Muscle of arm (tissue), 1 donor: ENCODE measurements at regions not wholly inside any gene's neighbourhood (a gene's known extent, or its start where the extent isn't known, plus 50 kb on each side); places are given as distances from the start of the nearest gene placed in this dataset.

ENCODE experiments used
- DNase-seq: peaks from one replicate; pipeline ENCODE4 v3.0.0-alpha.2; 2013

DNA sequence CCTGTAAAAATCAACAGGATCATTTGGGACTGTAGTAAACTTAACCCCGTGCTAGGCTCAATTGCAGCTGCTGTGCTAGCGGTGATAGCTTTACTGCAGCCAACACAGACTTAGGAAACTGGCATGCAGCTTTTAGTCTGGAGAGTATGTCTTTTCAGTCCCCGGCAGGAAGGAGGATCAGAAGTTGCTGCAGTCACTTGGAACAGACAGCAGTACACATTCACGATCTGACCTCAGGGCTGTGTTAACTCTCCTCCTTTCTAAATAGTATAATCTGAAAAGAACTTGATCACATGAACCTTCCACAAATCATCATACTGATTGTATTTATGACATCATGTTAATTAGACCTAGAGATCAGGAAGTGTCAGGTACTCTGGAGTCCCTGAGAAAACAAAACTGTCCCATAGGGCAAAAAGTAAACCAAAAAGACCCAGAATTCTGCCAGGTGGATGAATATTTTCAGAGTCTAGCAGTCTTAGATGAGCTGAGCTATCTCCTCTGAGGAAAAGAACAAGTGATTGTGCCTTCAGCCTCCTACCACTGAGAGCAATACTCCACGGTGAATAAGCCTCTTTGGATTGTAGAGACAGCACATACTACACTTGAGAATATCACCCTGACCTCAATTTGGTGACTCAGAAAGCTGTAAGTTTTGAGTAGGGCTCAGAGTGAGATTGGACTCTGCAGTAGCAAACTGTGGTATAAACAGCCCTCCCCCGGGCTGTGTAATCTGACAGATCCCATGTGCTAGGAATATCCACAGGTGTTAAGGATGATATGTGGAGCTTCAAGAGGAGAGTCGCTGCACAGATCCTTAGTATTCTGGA, 181.0 kb upstream of the GPR12 start:
- DNase-seq, result no peak

DNA sequence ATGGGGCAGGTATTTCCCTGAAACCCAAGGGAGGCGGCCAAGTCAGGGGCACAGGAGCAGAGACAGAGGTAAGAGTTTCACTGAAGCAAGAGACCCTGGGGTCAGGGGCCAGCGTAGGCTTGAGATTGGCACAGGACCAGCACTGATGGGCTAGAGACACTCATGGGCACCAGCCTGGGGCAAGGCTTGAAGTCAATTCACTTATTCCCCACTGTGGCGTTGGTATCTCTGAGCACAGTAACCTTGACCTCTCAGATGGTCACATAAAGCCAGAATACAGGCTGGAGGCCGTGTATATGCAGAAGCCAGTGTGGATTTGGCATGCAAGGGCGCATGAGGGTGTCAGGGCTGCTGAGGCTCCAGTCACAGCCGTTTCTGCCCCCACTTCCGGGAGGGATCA, 173.5 kb upstream of the GPR12 start:
- no peak for DNase-seq

DNA sequence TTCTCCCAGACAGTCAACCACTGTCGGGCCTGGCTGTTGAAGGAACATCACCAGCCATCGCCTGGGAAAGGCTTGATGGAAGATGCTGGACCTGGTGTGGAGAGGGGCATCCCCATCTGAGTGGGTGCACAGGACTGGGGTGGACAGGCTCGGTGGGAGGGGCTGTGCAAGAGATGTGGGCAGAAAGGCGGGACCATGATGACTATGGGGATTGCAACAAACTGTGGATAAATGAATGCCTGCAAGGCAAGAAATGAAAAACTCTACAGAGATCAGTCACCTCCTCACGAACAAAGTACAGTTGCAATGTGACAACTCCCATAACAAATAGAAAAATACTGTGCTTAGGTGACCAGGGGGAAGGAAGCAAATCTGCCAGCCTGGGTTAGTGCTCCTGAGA, 171.9 kb upstream of the GPR12 start:
- DNase-seq, result no peak

DNA sequence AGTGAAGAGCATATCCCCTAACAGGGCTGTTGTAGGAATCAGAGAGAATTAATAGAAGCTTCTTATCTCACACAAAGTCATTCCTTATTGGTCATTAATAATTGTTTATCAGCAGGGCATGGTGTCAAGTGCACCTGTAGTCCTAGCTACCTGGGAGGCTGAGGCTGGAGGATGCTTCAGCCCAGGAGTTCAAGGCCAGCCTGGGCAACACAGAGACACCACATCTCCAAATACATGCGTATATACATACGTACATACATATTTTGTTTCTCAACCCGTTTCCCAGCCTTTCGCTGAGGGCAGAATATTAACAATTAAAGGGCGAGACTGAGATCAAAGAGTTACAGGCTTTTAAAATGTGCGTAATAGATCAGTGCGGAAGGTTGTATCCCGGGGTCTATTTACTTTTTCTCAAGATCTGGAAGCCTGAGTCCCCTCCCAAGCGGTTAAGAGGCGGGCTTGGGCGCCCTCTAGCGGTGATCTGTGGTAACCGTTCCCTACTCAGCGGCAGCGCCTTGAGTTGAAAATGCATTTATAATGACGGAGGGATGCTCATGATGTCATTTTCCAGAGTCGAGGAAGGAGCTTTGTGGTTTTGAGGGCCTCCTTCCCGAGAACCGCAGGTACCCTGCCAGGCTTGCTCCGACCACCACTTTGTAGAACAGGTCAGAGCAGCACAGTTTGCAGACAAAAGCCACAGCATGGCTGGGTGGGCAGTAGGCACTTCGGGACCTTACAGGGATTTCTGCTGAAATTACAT, 169.6 kb upstream of the GPR12 start:
- peak; percentile 73 for DNase-seq

DNA sequence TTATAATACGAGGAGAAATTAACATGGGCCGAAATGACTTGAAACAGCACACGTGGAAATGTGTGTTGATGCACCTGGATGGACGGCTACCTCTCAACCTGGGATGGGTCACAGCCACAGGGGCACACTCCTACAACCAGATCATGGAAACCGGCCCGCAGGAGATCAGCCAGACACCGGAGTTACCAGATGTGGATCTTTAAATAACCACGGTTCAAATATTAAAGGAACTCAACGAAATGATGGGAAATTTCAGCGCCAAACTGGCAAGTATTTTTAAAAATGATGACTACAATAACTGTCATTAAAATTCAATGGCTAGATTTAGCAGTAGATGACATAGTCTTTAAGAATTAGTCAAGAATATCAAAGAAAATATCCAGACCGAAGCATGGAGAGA, 166.9 kb upstream of the GPR12 start:
- DNase-seq, result no peak

DNA sequence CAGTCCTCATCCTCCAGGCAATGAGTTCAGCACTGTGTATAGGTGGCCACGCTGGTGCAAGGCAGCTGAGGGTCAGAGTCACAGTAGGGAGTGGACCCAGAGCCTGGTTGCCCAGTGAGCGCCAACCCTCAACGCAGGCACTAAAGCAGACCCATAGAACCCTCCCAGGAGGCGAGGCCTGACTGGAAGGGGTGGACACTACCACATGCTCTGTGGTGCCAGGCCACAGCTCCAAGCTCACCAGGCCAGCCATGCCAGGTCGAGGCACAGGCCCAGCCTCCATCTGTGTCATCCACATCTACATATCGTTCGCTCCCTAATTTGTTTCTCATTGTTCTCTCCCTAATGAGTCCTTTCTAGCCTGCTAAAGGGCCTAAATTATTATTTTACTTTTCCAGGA, 165.8 kb upstream of the GPR12 start:
- no peak for DNase-seq

DNA sequence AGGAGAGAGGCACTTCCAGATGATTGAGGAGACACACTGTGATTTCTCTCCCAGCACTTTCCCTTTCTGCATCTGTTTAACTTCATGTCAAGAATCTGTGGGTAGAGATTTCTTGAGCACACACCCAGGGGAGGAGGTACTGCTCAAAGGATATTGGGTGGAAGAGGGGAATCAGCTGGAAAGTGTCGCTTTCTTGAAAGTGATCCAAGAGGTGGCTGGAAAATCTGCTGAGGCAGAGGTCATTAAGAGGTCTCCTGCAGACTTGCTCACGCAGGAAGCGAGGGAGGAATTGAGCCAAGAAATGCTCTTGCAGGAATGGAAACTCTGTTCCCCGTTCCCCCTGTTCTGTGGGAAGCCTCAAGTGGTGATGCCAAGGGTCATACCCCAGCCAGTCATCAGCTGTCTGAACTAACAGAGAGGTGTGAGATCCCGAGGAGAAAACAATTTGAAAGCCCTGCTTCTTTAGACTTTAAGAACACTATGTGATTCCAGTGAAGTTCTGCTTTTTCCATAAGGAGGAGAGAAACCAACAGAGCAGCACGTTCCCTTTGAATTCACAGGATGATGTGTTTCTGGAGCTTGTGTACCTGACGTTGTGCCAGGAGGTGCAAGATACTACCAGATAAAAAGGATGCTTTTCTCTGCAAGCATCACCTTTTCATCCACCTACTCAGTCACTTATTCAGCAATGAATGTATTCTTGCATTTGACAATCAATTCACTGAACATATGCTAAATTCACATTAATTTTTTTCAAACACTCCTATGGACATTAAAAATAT, 163.4 kb upstream of the GPR12 start:
- DNase-seq, result peak; percentile 27

DNA sequence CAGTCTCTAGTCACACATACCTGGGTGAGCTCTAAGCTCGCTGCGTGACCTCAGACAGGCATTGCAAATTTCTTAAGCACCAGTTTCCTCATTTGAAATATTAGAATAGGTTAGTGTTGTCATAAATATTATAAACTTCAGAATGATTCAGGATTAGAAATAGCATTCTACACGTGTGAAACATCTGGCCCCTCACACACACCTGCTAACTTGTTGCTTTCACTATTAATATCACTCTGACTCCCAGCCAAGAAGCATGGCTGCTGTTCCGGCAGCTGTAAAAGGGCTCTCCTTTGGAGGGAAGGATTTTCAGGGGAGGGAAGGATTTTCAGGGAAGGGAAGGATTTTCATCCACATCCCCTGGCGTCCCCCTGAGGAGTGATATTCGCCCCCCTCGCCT, 161.3 kb upstream of the GPR12 start:
- peak; percentile 10 for DNase-seq

DNA sequence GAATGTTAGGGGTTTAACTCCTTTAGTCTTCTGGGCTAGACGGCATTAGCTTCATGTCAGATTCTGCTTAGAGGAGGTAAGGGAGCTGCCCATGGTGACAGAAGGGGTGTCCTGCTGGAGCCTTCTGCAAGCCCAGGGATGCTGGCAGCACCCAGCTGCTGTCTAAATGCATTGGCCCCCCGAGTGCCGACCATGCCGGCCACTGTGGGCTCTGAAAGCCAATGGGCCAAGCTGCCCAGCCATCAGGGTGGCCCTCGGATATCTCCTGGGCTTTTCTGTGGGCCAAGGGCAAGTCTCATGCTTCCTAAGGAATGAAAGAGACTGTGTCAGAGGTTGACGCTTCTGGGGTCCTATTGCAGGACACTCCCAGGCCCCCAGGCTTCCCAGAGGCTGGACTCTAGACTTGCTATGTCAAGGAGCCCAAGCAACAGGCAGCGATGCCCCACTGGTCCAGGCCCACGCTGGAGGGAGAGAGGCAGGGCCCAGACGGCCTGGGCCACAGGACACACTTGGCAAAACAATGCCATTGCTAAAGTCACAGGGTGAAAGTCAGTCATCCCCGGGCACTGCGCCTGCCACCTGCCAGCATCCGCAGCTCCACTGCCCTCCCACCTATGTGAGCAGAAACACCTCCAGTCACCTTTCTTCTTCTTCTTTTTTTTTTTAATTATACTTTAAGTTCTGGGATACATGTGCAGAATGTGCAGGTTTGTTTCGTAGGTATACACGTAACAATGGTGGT, 160.2 kb upstream of the GPR12 start:
- DNase-seq, result no peak

DNA sequence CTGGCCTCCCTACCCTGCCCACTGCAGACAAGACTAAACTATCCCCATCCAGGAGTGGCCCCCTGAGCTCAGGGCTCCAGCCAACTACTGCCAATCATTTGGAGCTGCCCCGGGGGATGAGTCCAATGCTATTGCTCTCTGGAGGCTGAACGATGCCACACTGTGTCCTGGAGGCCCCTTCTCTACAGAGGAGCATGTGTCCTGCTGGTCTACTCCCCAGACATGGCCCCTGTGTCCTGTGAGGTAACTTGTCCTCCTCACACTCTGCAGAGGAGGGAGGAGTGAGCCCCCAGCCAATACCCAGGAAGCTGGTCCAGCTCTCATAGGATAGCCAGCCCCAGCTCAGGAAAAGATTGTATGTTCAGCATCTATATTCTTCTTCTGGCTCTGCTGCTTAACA, 159.1 kb upstream of the GPR12 start:
- no peak for DNase-seq

DNA sequence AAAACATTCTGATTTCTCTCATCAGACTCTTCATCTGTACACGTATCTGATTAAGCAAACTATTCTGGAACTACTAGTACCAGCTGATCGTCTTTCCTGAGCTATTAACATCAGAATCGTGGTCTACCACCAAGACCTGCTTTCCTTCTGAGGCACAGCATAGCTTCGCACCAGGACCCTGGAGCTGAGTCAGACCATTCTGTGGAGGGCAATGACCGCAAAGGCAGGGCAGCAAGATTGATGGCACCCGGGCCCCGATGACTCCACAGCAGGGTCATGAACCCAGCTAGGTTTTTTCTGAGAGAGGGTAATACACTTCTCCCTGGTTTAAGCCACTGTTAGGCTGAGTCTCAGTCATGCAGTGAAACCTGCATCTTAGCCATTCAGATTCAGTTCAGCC, 158.7 kb upstream of the GPR12 start:
- no peak for DNase-seq

DNA sequence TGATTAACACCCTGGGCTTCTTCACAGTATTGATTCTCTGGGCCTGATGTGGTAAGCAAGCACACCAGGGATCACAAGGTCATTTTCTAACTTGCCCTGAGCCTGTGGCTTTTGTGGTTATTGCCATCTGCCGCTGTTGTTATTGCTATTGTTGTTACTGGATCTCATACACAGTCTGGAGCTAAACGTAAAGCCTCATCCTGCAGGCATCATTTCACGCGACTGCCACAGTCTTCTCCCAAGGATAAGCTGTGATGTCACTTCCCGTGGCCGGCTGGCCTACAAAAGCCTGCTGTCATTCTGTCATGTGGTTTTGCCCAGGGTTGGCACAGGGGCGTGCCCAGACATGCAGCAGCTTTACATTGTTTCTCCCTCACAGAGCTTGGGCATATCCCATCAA, 154.0 kb upstream of the GPR12 start:
- no peak for DNase-seq

DNA sequence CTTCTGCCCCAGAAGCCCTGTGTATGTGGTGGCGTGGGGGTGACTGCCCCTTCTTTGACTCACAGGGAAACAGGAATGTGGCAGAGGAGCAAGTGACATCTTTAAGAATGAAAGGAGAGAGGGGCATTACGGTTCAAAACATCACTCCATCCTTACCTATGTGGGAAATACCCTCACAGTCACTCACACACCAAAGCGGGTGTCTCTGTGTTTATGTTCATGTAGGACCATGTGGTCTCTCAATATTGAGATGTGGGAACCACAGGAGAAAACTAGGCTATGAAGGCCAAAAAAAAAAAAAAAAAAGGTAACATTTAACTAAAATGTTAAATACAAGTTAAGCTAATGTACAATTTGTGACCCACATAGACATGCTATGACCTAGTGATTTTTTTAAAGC, 153.6 kb upstream of the GPR12 start:
- DNase-seq, result no peak

DNA sequence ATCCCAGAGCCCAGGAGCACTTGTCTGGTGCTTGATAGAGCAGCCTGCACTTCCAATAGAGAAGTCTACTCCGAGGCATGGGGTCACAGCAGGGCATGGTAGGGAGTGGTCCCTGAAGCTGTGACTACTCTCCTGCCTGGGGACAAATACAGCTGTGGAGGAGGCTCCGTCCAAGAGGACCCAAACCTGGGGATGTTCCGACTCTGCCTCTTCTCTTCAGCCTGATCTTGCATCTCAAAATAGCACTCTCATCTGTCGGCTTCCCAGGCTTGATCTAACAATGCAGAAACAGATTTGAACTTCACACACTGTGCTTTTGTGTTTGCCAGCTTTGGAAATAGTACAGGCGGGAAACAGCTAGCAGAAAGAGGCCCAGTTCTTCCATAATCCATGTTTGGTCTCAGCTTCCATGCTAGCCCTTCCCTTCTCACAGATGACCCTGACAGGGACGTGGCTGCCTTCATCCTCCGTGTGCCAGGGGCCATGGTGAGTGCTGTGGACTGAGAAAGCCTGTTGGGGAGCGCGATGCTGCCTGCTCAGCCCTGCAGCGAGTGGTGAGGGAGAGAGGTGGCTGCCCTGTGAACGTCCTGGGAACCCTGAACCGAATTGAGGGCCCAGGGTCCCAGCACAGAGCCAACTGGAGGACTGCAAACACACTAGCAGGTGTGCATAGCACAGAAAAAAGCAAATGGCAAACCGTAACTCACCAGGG, 150.3 kb upstream of the GPR12 start:
- no peak for DNase-seq

DNA sequence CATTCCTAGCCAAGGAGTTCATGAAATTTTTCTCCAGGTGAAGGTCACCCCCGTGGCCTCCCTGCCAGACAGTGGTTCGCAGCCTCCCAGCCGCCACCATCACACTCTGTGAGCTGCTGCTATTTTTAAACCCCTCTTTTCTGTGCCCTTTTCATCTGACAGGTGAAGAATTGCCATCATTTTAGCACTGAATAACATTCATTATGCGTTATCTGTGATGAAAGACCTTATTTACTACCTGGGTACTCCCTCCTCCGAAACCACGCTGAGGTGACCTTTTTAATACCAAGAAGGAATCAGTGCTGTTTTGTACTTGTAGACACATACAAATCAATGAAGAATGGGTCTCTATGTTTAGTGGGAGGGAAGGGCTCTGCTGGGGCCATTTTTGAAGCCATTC, 148.9 kb upstream of the GPR12 start:
- no peak for DNase-seq

DNA sequence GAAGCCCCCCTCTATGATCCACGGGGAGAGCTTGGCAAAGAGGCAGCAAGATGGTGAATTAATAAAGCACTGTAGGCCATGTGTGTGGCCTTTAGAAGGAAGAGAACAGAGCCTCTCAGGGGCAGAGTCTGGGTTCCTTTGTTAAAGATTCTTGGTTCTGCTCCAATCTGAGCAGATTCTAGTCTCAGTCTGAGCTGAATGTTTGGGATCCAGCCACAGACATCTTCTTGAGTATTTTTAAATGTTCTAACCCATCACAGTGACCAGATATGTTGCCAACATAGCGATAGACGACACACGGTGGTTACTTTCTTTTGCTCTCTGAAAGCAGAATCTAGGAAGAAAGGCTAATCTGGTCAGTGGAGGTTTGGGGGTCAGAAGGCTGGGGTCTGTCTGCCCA, 147.5 kb upstream of the GPR12 start:
- DNase-seq, result no peak

DNA sequence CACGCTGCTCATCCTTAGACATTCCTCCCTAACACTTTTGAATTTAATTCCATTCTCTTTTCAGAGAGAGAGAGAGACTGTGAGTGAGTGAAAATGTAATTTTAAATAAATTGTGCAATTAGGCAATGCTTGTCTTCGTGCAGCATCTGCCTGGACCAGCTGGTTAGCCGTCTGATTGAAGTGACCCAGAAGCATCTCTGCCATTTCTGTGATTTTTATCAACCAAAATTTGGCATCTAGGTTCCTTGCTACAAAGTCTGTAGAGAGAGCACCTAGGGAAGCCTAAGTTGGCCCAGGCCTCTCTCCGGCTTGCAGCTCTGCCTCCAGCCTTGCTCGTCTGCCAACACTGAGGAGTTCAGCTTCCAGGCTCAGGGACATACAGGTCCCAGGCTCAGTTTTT, 138.6 kb upstream of the GPR12 start:
- DNase-seq, result no peak

DNA sequence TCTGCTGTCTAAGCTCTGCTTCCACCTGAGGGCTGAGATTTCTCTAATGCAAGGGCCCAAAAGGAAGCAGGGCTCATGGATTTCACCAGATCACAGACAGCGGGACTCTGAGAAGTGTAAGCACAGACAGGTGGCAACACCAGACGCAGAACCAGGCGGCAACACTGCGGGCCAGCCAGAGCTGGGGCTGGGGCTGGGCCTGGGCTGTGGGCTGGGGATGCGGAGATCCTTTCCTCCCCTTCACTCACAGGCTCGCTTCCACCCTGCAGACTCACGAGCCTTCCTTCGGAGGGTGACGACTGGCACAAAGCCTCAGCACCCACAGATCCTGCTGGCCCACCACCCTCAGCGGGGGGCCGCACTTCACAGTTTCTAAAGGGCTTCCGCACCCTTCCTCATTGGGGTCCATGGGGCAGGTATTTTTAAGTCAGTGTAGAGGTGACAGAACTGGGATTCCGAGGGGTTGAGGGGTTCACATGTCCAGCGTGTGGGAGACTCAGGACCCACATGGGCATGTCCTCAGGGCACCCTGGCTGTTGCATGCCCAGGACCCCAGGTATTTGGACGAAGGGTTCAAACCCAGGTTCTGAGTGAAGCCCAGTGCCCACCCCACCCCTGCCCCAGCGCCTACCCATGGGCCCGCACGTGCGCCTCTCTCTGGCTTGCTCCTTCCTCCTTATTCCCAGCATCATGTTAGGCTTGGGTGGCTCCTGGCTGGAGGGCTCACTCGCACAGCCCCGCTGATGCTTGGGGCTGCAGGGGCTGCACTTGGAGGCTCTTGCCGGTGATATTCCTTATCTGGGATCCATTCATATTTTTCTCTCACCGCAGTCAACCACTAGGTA, 137.3 kb upstream of the GPR12 start:
- DNase-seq, result no peak

DNA sequence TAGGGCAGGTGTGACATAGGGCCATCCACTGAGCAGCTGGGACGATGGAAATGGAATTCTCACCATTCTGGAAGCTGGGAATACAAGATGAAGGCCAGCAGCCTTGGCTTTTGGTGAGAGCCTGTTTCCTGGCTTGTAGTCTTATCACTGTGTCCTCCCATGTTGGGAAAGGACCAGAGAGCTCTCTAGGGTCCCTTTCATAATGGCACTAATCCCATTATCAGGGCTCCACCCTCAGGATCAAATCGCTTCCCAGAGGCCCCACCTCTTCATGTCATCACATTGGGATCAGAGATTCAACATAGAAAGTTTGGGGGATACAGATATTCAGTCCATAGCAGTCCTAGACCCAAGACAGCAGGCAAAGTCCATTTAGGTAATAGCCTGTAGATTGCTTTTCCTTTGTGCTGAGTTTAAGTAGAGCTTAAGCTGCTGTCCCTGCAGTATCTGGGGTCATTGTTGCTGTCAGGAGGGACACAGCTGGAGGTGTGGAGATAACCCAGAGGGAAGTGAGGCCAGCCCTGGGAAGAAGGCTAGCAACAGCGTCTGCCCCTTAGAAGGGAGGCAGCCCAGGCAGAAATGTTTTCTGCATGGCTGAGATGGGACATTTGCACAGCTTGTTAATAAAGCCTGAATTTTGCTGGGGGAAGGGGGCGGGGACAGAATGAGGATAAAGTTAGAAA, 136.5 kb upstream of the GPR12 start:
- no peak for DNase-seq
